ENCODE measurements at regions not wholly inside any gene's neighbourhood (a gene's known extent, or its start where the extent isn't known, plus 50 kb on each side); places are given as distances from the start of the nearest gene placed in this dataset.

DNA sequence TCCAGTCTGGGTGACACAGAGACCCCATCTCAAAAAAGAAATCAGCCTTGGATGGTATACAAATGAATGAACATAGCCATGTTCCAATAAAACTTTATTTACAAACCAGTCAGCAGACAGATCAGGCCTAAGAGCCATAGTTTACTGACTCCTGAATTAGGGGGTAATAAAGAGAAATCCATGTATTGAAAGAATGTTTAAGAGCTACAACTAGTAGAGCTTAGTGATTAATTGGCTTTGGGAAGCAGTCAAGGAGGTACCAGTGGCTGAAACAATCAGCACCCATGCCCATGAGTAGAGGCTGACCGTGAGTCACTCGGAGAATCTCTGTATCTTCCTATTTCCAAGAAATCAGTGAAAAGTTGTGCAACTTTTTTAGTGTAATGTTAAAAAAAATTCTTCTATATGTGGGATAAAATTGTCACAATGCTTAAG, 223.6 kb upstream of the RREB1 start:
- POLR2A ChIA-PET: no interaction called here
- DNase-seq (ENCODE audit: extremely low spot score): no peak

GRCh38 chr6:6884916-6885315, 222.8 kb upstream of the RREB1 start:
- CTCF ChIA-PET: no interaction called here
- TF ChIP-seq, protein P1, sequence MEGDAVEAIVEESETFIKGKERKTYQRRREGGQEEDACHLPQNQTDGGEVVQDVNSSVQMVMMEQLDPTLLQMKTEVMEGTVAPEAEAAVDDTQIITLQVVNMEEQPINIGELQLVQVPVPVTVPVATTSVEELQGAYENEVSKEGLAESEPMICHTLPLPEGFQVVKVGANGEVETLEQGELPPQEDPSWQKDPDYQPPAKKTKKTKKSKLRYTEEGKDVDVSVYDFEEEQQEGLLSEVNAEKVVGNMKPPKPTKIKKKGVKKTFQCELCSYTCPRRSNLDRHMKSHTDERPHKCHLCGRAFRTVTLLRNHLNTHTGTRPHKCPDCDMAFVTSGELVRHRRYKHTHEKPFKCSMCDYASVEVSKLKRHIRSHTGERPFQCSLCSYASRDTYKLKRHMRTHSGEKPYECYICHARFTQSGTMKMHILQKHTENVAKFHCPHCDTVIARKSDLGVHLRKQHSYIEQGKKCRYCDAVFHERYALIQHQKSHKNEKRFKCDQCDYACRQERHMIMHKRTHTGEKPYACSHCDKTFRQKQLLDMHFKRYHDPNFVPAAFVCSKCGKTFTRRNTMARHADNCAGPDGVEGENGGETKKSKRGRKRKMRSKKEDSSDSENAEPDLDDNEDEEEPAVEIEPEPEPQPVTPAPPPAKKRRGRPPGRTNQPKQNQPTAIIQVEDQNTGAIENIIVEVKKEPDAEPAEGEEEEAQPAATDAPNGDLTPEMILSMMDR (IDR thresholded peaks at IDR 0.05; ENCODE audit: control extremely low read depth, extremely low read depth, low read depth, missing control alignments): no peak
- POLR2A ChIA-PET: no interaction called here
- no peak for DNase-seq (ENCODE audit: extremely low spot score)

More for the DNA sequence above, 223.6 kb upstream of the RREB1 start:
- CTCF ChIA-PET: no interaction called here
- TF ChIP-seq, protein P1 (IDR thresholded peaks at IDR 0.05; ENCODE audit: control extremely low read depth, extremely low read depth, low read depth, missing control alignments): no peak

GRCh38 chr6:6885521-6886170, 222.1 kb upstream of the RREB1 start:
- no peak for DNase-seq (ENCODE audit: extremely low spot score)
- ChIA-PET CTCF (interaction anchor here (1.0 to 1.3 kb wide), 2 partner anchors 10 to 12 kb away, joined by 3 read pairs; no protein-coding TSS in a partner anchor), POLR2A (no interaction called here)
- TF ChIP-seq, protein P1 (IDR thresholded peaks at IDR 0.05; ENCODE audit: control extremely low read depth, extremely low read depth, low read depth, missing control alignments): no peak

DNA sequence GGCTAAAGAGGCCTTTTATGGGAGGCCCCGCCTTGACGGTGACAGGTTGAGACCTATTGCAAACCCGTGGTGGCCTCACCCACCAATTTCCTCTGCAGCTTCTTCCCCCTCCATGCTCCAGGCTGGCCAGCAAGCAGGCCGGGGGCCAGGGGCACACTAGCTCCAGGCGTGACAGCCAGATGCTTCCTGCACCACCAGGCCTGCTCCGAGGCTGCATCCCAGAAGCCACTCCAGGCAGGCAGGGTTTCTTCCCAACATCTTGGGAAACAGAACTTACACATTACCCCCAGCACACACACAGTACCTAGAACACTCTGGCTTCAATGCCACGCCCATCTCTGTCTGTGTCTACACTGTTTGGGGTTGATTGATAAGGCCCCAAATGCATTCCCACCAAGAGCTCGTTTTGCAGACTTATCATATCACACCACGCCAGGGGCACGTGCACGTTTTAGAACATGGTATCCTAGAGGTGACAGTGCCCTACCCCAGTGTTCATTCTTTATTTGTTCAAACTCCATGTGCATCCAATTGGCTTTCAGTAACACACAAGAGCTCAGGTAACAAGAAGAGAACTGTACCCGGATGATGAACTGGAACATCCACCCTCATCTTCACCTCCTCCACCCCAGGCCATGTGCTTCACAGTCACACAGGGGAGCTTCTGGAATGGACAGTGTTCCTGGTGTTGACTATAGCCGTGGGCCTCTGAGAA, 221.4 kb upstream of the RREB1 start:
- no peak for DNase-seq (ENCODE audit: extremely low spot score)
- TF ChIP-seq, protein P1 (IDR thresholded peaks at IDR 0.05; ENCODE audit: control extremely low read depth, extremely low read depth, low read depth, missing control alignments): no peak
- POLR2A ChIA-PET: no interaction called here
- CTCF ChIA-PET: interaction anchor here (1.0 to 1.3 kb wide), 2 partner anchors 11 to 13 kb away, joined by 3 read pairs; no protein-coding TSS in a partner anchor

GRCh38 chr6:6886886-6887285, 220.9 kb upstream of the RREB1 start:
- POLR2A ChIA-PET: no interaction called here
- DNase-seq (ENCODE audit: extremely low spot score): no peak
- CTCF ChIA-PET: interaction anchor here (1.0 to 1.3 kb wide), 2 partner anchors 12 to 14 kb away, joined by 3 read pairs; no protein-coding TSS in a partner anchor
- TF ChIP-seq, protein P1 (IDR thresholded peaks at IDR 0.05; ENCODE audit: control extremely low read depth, extremely low read depth, low read depth, missing control alignments): no peak

- ChIA-PET POLR2A (no interaction called here), CTCF (interaction anchor here (1.0 to 1.4 kb wide), 2 partner anchors 193 to 353 kb away, joined by 3 read pairs; no protein-coding TSS in a partner anchor)
- TF ChIP-seq, protein P1 (IDR thresholded peaks at IDR 0.05; ENCODE audit: control extremely low read depth, extremely low read depth, low read depth, missing control alignments): no peak
- DNase-seq (ENCODE audit: extremely low spot score): no peak
Observed at GRCh38 chr6:6889601-6890000, 218.2 kb upstream of the RREB1 start.
